ENCODE measurements at regions not wholly inside any gene's neighbourhood (a gene's known extent, or its start where the extent isn't known, plus 50 kb on each side); places are given as distances from the start of the nearest gene placed in this dataset.

DNA sequence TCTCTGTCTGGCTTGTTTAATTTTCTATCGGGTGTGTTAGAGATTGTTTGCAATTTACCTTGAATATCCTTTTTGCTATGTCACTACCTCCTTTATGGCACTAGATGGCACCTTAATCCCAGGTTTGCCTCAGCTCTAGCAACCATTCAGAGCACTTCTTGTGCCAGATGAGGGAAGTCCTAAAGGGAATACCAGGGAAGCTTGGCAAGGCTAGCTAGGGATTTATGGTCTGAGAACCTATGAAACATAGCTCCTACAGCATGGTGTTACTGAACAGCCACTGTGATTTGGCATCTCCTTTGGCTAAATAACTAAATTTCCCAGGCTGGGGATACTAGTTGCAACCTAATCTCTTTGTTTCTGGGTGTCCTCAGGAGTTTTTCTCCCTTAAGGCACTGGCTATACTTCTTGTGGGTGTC is 69.0 kb upstream of the VOPP1 start:
- DNase-seq (ENCODE audit: low read depth in 4 of 4, low spot score in 2 of 4): peak; percentile 50 to 75 (median 60)

DNA sequence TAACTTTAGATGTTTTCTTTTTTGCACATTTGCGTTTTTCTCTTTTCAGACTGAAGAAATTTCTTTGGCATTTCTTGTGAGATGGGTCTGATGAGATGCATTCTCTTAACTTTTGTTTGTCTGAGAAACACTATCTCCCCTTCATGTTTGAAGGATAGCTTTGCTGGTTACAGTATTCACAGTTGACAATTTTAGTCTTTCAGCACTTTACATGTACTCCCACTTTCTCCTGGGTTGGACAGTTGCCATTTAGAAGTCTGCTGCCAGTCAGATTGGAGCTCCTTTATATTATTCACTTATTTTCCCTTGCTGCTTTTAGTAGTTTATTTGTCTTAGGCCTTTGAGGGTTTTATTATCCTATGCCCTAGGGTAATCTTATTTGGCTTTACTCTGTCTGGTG is 67.3 kb upstream of the VOPP1 start:
- no peak for DNase-seq (ENCODE audit: low read depth in 4 of 4, low spot score in 2 of 4)

DNA sequence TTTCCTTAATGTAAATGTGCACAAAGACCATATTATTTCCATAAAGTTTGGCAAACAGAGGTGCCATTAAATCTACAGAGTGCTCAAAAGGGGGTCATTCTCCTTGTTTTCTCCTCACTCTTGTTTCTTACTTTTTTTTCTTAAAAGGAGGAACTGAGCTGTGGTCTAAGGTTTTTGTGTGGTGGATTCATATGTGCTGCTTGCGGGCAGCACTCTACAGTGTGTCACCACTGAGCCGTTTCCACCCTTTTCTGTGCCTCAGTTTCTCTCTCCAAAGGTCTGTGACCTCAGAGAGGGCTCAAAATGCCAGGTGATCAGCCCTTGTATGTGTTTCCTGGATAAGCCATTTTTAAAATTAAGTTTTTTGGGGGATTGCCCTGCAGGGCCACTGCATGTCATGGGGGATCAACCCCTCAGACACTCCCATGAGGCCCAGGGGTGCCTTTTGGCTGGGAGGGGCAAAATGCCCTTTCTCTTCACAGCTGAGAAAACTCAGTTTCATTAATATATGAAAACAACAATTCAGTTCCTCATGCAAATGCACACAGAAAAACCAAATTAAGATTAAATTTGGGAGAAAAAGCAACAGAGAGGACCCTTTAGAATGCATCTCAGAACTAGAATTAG is 56.9 kb upstream of the VOPP1 start:
- DNase-seq (ENCODE audit: low read depth in 4 of 4, low spot score in 2 of 4): no peak

DNA sequence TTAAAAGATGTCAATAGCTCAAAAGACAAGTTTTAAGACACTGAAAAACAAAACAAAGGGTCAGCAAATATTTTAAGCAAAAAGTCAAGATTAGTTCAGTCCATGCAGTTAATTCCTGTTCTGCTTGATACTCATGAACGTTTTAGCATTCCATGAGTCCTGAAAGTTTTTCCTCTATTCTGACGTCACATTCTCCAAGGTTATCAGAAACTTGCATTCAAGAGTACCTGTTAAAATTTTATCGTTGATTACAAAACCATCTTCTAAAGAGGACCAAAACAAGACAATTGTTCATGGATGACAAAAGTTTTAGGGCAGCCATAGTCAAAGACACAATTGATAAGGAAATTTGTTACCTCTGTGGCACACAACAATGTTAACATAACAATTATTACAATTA is 52.5 kb upstream of the VOPP1 start:
- no peak for DNase-seq (ENCODE audit: low read depth in 4 of 4, low spot score in 2 of 4)

DNA sequence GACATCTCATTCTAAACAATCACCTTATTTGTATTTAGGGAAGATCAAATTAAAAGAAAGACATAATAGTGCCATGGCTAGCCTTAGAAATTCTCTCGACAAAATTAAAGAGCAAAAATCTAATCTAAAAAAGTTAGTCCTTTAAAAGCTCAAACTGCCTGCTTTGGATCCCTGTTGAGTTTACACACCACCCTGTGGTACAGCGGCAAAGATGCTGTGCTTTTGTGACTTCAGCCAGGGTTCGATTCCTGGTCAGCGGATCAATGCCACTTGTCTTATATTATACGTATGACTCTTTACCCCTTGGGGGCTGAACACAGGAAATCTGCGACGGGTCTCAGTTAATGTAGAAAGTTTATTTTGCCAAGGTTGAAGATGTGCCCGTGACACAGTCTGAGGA is 51.3 kb upstream of the VOPP1 start:
- no peak for DNase-seq (ENCODE audit: low read depth in 4 of 4, low spot score in 2 of 4)

DNA sequence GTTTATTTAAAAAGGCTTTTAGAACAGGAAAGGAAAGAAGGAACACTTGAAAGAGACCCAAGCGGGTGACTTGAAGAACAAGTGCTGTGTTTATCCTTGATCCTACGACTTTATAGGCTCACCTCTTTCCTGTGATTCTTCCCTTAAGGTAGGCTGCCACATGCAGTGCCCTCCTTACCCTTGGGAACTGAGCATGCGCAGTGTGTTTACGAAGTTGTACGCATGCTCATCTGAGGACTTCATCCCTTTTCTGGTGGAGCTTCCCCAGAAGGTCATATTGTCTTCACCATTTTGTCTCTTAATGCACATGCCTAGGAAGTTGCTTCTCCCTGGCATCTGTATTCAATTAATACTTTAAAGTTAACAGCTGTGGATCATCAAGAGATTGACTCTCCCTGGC is 49.9 kb upstream of the VOPP1 start:
- no peak for DNase-seq (ENCODE audit: low read depth in 4 of 4, low spot score in 2 of 4)

Data from left renal cortex interstitium (tissue), 4 donors.